AG09309 (cell line): ENCODE measurements at regions not wholly inside any gene's neighbourhood (a gene's known extent, or its start where the extent isn't known, plus 50 kb on each side); places are given as distances from the start of the nearest gene placed in this dataset.

Experiments used
- DNase-seq: peaks from one replicate; pipeline ENCODE4 v3.0.0-alpha.2; 2010; ENCODE audit warnings: low read depth
- H3K4me3 ChIP-seq: 2 replicates; pipeline ENCODE4 v1.5.1; 2011; ENCODE audit warnings: mild to moderate bottlenecking, low read depth, low read length, moderate library complexity; ENCODE audit not compliant: control insufficient read depth
- TF ChIP-seq, protein P1 (sequence below): IDR thresholded peaks from 2 replicates; pipeline ENCODE4 v1.5.1; 2011; ENCODE audit warnings: mild to moderate bottlenecking, low read depth, low read length, inconsistent platforms; ENCODE audit not compliant: insufficient read depth, control insufficient read depth; ENCODE audit errors: missing control alignments

DNA sequence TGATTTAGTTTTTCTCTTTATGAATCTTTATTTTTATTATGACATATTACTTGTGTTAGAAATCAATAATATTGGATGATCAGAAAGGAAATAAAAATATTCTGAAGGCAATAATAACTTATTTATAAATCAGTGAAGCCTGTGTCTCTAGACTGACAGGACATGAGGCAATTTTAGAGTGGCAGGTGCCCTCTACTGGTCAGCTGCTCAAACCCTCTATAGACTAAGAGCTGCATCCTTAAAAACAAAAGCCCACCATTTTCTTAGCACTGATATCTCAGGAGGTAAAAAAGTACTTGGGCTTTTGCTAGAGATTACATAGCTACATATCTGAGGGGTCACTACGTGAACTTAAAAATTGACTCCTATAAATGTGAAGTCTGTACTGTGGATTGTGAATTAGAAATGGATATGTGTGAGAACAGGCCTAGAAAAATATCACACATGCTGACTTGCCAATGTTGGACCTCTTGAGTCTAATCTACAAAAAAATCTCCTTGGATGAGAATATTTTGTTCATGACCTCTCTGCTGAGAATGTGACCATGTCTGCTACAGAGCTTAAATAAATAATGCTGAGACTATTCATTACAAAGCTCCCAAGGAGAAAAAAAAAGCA is 597.9 kb upstream of the ADAMTS5 start:
- TF ChIP-seq, protein P1, sequence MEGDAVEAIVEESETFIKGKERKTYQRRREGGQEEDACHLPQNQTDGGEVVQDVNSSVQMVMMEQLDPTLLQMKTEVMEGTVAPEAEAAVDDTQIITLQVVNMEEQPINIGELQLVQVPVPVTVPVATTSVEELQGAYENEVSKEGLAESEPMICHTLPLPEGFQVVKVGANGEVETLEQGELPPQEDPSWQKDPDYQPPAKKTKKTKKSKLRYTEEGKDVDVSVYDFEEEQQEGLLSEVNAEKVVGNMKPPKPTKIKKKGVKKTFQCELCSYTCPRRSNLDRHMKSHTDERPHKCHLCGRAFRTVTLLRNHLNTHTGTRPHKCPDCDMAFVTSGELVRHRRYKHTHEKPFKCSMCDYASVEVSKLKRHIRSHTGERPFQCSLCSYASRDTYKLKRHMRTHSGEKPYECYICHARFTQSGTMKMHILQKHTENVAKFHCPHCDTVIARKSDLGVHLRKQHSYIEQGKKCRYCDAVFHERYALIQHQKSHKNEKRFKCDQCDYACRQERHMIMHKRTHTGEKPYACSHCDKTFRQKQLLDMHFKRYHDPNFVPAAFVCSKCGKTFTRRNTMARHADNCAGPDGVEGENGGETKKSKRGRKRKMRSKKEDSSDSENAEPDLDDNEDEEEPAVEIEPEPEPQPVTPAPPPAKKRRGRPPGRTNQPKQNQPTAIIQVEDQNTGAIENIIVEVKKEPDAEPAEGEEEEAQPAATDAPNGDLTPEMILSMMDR = peak; percentile 78
- H3K4me3 ChIP-seq = no peak overlapping the region
- DNase-seq = no peak

DNA sequence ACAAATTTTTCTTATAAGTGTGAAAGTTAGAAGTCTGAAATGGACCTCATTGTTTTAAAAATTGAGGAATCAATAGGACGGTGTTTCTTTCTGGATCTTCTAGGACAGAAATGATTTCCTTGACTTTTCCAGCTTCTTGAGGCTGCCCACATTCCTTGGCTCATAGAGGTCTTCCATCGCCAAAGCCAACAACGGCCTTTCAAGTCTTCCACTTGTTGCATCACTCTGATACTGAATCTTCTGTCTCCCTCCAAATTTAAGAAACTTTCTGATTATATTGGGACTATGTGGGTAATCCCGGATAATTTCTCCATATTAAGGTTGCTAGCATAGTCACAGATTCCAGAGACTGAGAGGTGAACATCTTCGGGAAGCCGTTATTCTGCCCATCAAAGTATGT is 595.4 kb upstream of the ADAMTS5 start:
- DNase-seq = no peak
- no peak overlapping the region for H3K4me3 ChIP-seq
- TF ChIP-seq, protein P1 = no peak

DNA sequence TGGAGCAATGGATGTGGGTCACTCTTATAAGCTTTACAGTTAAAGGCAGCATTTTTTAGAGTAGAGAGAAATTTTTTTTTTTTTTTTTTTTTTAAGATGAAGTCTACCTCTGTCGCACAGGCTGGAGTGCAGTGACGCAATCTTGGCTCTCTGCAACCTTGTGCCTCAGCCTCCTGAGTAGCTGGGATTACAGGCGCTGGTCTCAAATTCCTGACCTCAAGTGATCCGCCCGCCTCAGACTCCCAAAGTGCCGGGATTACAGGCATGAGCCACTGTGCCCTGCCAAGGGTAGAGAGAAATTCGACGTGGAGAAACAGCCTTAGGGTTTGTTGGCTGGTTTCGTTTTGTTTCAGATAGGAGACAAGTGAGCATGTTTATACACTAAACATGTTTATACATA is 594.2 kb upstream of the ADAMTS5 start:
- TF ChIP-seq, protein P1 = no peak
- no peak for DNase-seq
- H3K4me3 ChIP-seq = no peak overlapping the region

DNA sequence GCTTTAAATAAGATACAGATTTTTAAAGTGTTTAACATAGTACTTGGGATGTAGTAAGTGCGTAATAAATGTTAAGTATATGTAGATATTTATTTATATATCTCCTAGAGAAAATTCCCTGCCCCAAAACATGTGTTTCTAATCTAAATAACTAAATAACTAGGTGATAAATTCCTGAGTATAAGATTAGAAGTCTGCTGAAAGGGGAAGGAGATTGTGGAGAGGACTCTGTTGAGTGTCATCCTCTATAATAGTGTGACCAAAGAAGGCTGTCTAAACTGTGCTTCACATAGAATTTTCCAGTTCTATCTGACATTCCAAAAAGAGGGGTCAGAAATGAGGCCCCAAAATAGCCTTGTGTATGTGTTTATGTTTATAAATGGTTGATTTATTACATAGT is 590.5 kb upstream of the ADAMTS5 start:
- TF ChIP-seq, protein P1 = no peak
- DNase-seq = no peak
- H3K4me3 ChIP-seq = no peak overlapping the region

DNA sequence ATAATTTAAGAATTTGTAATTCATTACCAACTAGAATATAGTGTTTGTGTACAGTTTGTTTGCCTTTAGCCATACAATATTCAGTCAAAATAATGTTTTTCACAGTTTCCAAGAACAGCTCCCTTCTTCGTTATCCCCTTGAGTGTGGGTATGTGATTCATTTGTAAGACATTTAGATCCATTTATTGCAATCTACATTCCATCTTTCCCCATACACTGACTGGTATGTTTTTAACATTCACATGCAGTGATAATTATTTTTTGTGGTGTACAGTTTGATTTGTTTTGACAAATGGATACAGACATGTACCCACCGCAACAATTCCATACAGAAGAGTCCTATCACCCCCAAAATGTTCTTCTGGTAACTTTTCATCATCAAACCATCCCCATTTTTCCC is 589.1 kb upstream of the ADAMTS5 start:
- no peak for DNase-seq
- H3K4me3 ChIP-seq = no peak overlapping the region
- TF ChIP-seq, protein P1 = no peak

DNA sequence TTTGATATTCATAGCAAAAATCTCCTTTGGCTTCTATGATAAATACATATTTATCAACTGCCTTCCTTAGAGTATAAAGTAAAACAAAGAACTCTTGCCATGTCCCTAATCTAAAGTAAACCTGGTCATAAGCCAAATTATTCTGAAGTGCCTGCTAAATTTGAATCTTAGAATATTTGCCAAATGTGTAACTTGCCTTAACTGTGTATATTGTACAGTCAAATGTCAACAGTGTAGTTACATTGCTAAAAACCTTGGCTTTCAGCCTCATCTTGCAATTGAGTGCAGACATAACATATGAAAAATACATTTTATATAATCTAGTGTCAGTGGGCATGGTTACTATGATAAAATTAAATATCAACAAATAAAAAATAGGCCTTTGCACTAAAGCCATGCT is 583.4 kb upstream of the ADAMTS5 start:
- no peak for DNase-seq
- TF ChIP-seq, protein P1 = no peak
- no peak overlapping the region for H3K4me3 ChIP-seq

DNA sequence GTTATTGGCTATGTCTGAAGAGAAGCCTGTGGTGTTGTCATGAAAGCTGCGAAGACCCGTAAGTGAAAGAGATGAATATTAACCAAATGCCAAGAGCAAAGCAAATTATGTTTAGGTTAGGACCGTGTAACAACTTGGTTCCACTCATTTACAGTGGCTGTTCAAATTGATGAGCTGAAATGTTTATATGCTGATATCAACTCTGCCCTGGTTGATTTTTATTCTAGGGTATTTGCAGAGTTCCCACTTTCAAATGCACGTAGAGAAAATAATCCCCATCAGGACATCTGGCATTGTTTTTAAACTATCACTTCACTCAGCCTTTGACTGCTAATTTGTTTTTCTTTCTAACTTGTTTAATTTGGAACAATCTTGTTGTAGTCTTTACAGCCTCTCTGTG is 581.6 kb upstream of the ADAMTS5 start:
- no peak overlapping the region for H3K4me3 ChIP-seq
- no peak for DNase-seq
- TF ChIP-seq, protein P1 = no peak
